Suppressor macrophage treated with lipopolysaccharide for 4 hours (primary cell): ENCODE measurements at regions not wholly inside any gene's neighbourhood (a gene's known extent, or its start where the extent isn't known, plus 50 kb on each side); places are given as distances from the start of the nearest gene placed in this dataset.
"Not testable (repeated sequence)": the region's sequence is repeated elsewhere in the genome, so short reads cannot be mapped to it uniquely, and the experiment has no call there.

Source experiments
- DNase-seq: peaks from one replicate; pipeline ENCODE4 v3.0.0-alpha.2; 2020

DNA sequence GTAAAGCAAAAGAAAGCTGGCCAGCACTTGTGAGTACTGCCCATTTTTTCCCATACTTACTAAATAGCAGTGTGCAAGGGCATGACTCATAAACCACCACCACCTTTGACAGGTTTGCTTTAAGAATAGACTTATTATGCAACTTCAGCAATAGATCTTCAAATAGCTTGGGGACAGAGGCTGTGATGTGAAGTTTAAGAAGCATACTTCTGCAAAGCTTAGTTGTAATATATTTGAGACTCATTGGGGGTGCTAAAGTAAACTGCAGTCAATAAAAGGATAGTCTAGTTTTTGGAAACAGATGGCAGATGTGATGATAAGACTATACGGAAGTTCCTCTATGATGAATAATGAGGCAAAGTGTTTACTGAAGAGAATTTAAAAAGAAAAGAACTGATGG lies 210.0 kb downstream of the PLA2G4A start:
- no peak for DNase-seq

DNA sequence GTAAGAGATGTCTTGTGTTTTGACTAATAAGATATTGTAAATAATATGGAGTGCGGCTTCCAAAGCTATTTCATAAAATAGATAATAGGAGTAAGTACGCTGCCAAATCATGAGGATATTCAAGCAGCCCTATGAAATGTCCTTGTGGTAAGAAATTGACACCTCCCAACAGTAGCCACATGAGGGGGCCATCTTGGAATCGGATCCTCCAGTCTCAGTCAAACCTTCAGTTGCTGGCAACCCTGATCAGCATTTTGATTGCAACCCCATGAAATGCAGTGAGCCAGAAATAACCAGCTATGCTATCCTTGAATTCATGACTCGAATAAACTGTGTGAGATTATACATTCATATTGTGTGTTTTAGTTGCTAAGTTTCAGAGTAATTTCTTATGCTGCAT lies 212.4 kb downstream of the PLA2G4A start:
- no peak for DNase-seq

DNA sequence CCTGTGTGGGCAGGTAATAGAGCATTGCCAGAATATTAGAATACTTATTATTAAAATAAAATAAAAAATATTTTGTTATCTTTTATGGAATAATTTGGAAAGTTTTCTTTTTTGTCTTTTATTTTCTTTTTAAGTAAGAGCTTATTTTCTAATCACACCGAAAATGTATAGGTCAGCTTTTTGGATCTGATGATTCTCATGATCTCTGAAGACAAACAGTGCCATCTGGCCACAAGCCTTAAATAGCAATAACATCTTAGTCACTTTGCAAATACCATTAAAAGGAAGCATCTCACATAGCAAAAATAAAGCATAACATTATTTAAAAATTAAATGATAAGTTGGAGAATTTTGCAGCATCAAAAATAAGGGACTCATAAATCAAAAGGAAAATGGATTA lies 213.8 kb downstream of the PLA2G4A start:
- no peak for DNase-seq

DNA sequence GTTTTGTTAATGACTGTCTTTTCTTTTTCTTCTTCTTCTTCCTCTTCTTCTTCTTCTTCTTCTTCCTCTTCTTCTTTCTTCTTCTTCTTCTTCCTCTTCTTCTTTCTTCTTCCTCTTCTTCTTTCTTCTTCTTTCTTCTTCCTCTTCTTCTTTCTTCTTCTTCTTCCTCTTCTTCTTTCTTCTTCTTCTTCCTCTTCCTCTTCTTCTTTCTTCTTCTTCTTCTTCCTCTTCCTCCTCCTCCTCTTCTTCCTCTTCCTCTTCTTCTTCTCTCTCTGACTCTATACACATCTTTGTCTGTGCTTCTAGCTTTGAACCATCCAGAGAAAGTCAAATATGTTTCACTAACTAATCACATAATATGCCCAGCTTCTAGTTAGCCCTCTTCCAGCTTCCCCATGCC lies 214.7 kb downstream of the PLA2G4A start:
- DNase-seq, result not testable (repeated sequence)

DNA sequence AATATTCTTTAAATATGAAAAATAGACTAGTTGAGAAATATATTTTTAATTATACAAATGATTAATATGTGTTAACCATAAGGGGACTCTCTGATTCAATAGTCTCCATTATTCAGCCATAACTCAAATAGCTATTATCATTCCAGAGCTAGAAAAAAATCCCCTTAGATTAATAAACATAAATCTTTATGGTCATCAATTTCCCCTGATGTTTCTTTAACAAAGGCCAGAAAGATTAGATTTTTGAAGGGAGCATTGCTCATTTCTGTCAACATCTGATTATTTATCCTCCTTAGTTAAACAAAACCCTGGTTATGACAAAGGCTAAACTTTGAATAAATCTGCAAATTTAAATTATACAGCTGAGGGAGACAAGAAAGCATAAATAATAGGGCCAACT lies 215.7 kb downstream of the PLA2G4A start:
- DNase-seq, result no peak

DNA sequence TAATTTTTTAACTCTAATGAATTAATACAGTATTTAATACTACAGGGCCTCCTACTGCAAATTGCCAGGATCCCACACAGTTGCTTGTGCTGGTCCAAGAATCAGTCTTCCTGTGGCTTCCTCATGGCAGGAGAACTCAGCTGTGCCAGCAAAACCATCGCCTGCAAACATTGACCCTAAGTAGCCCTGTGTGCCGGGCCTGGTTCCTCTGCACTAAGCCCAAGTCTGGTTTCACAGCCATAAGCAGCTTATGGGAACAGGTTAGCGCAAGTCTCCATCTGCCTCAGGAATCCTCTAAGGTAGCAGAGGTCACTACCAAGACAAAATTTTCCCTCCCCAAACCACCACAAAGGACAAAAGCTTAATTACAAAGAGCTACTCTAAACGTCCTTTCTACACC lies 216.6 kb downstream of the PLA2G4A start:
- DNase-seq, result no peak

DNA sequence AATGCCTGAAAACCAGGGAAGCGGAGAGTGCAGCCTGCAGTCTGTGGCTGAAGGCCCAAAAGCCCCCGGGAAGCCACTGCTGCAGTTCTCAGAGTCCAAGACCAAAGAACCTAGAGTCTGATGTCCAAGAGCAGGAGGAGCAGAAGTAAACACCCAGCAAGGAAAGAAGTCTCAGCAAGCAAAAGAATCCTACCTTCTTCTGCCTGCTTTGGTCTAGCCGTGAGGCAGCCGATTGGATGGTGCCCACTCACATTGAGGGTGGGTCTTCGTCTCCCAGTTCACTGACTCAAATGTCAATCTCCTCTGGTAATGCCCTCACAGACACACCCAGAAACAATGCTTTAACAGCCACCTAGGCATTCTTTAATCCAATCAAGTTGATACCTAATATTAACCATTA lies 217.5 kb downstream of the PLA2G4A start:
- no peak for DNase-seq

DNA sequence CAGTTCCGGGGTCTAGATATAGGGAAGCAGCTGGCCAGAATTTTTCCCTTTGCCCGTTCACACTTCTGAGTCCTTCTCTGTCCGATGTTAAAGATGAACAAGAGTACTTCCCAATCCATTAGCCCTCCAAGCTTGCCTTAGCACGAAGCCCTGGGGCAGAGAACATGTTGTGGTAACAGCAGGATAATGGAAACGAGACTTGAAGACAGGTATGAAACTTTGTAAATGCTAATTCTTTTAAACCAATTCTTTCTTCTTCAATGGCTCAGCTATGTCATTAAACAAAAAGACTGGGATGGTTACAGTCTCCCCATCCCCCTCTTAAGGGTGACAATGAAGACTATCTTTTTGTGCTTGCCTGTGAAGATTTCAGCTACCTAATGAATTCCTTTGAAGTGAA lies 218.5 kb downstream of the PLA2G4A start:
- DNase-seq, result no peak

DNA sequence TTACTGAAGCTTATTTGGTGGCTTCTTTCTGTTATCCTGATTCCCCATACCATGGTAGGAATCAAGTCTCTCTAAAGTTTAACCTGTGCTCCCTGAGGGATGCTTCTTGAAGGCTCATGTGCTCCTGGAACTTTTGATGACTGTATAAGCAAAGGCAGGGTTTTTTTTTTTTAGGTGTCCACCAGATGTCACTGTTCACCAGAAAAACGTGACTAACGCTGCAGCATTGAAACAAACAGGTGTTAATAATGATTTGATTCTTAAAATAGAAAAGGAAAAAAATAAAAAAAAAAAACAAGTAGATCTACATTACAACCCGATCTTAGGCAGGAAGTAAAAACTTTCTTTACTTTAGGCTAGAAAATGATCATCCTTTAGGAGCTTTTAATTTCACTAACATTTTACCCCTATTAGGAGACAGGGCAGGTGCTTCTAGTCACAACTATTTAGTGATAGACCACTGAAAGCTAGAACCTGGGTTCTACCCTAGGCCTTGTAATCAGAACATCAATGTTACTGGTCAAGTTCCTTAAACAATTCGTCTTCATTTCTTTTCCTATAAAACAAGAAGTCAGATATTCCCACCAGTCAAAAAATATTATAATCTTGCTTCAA lies 223.0 kb downstream of the PLA2G4A start:
- peak; percentile 31 for DNase-seq

DNA sequence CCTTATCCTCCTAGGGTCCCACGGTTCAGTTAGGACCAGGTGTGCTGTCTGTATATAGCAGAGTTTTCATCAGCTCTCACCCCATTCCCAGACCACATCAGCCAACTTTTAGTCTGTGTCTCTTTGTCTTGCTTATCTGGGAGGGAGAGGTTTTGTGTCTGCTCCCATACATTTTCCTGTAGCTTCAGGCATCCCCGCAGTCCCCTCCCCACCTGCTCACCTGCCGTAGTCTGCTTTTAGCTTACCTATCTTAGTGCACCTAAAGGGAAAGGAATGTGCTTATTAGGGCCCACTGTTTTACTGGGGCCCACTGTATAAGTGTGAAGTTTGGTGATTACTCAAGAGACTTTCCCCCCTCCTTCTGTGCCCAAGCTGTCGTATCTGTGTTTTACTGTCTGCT lies 225.1 kb downstream of the PLA2G4A start:
- no peak for DNase-seq

DNA sequence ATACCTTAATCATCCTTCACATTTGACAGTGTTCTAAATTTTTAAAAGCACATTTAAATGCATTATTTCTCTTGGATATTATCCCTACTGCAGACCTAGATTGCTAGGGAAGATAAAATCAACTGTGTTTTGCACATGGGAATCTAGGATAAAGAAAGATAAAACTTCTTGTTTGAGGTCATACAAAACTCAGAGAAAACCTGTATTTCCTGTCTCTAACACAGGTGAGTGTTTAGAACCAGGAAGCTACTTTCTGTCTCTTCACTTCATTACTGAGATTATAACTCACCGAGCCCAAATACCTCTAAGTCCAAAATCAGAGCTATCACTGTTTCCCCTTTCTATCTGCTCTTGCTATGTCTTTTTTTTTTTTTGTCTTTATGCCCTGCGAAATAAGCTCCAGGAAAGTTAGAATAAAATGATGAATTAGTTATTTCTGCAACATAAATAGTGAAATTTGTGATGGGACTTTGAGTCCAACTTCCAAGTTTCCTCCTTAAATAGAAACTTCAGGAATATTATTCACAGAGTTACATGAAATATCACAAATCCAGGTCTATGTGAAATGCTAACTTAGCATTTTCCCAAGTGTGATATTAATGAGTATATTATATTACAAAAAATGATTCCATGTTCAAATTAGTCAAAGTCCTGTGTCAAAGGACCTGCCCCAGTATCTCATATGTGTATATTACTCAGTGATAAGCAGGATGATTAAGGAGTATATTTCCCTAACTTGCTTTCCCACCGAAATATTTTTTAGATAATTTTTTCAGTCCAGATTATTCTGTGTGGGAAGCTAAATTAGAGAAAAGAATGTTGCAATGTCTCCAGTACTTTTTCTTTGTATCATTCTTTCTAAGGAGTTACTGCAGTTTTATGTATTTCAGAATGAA lies 226.4 kb downstream of the PLA2G4A start:
- DNase-seq, result no peak

DNA sequence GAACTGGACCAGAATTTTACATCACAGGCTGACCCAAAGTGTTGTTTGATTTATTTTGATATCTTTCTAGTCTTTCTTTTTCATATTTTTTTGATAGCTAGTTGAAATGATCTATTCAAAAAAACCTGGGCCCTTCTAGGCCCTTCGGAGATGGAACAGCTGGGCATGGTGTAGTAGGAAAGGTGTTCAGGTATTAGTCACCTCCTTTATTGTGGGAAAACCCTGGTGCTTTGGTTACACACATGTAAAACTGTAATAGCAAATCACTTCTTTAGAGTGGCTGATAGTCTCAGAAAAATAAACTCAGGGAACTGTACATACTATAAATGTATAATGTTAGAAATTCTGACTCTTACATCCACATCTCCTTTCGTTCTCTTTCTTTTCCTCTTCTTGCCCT lies 234.5 kb downstream of the PLA2G4A start:
- DNase-seq, result no peak

DNA sequence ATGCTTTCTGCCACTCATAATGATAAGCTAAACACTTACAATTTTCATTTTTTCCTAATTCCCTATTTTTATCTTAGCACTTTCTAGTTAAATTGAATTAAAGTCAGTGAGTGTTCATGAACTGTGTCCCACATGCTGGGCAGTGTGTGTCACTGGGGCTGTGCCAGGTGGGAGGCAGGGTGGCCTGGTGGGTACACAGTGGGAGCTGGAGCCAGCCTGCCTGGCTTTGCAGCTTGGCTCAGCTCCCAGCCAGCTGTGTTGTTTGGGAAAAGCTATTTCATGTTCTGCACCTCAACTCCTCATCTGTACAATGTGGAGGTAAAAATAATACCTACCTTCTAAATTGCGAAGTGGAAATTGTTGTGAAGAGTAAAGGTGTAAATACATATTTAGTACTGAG lies 238.4 kb downstream of the PLA2G4A start:
- no peak for DNase-seq

DNA sequence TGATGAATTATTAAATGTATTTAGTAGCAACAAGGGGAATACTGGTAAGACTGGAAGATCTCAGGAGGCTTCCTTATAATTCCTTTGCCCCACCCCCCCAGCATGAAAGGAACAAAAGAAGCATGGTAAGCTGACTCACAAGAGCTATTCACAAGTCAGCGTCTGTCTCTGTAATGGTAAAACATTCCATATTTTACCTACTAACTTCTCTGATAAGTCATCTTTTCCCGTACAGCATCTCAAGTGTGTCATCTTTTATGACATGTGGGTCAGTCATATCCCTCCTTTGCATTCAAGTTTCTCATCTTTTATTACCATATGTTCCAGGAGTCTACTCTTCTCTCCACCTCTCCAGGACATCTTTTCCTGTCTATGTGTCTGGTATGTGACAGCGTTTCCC lies 241.3 kb downstream of the PLA2G4A start:
- no peak for DNase-seq

DNA sequence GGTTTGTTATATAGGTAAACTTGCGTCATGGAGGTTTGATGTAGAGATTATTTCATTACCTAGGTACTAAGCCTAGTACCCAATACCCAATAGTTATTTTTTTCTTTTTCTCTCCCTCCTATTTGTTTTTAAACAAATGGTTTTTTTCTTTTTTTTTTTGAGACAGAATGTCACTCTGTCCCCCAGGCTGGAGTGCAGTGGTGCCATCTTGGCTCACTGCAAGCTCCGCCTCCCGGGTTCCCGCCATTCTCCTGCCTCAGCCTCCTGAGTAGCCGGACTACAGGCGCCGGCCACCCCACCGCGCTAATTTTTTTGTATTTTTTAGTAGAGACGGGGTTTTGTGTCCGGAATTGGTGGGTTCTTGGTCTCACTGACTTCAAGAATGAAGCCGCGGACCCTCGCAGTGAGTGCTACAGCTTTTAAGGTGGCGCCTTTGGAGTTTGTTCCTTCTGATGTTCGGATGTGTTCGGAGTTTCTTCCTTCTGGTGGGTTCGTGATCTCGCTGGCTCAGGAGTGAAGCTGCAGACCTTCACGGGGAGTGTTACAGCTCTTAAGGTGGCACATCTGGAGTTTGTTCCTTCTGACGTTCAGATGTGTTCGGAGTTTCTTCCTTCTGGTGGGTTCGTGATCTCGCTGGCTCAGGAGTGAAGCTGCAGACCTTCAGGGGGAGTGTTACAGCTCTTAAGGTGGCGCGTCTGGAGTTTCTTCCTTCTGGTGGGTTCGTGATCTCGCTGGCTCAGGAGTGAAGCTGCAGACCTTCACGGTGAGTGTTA lies 243.7 kb downstream of the PLA2G4A start:
- not testable (repeated sequence) for DNase-seq

DNA sequence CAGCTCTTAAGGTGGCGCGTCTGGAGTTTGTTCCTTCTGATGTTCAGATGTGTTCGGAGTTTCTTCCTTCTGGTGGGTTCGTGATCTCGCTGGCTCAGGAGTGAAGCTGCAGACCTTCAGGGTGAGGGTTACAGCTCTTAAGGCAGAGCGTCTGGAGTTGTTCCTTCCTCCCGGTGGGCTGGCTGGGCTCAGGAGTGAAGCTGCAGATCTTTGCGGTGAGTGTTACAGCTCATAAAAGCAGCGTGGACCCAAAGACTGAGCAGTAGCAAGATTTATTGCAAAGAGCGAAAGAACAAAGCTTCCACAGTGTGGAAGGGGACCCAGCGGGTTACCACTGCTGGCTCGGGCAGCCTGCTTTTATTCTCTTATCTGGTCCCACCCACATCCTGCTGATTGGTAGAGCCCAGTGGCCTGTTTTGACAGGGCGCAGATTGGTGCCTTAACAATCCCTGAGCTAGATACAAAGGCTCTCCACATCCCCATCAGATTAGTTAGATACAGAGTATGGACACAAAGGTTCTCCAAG lies 244.3 kb downstream of the PLA2G4A start:
- DNase-seq, result not testable (repeated sequence)

DNA sequence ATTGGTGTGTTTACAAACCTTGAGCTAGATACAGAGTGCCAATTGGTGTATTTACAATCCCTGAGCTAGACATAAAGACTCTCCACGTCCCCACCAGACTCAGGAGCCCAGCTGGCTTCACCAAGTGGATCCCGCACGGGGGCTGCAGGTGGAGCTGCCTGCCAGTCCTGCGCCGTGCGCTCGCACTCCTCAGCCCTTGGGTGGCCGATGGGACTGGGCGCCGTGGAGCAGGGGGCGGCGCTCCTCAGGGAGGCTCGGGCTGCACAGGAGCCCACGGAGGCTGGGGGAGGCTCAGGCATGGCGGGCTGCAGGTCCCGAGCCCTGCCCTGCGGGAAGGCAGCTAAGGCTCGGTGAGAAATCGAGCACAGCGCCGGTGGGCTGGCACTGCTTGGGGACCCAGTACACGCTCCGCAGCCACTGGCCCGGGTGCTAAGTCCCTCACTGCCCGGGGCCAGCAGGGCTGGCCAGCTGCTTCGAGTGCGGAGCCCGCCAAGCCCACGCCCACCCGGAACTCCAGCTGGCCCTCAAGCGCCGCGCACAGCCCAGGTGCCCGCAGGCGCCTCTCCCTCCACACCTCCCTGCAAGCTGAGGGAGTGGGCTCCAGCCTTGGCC lies 245.0 kb downstream of the PLA2G4A start:
- DNase-seq, result not testable (repeated sequence)

DNA sequence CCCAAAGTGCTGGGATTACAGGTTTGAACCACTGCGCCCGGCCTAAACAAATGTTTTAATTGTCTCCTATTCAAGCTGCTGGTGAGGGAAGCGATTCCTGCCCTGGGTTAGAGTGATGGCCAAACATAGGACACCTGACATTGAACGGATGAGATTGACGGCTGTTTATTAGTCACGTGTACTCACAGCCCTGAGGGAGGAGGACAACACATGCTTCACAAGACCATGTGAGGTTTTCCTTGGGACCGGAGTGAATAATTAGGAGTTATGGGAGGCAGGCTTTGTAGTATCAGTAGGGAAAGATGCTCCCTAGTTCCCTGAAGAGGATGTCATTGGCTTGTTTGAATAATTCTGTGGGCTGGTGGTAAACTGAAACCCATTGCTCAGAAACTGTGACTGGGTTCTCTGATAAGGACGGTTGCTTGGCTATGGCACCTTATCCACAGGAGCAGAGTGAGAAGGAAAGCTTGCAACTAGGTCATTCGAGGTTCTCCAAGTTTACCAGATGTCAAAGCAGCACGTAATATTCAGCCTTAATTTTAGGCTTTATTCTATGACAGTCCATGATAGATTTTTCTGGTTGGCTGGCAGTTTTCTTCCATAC lies 245.8 kb downstream of the PLA2G4A start:
- no peak for DNase-seq

DNA sequence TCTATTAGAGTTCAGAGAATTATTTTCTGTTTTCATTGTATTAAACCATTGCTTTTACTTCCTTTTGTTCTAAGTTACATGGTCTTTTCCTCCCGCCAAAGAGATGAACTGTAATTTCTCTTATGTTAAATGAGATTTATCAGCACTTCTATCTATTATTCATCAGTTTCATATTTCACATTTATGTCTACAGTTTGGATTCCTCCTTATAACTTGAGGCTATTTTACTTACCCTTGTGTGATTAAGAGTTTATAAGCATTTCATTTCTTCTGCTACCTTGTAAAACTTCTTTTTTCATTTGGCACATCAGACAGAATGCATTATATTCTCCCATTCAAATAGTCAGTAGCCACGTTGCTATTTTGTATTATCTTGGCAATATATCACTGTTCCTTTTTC lies 248.2 kb downstream of the PLA2G4A start:
- DNase-seq, result no peak

DNA sequence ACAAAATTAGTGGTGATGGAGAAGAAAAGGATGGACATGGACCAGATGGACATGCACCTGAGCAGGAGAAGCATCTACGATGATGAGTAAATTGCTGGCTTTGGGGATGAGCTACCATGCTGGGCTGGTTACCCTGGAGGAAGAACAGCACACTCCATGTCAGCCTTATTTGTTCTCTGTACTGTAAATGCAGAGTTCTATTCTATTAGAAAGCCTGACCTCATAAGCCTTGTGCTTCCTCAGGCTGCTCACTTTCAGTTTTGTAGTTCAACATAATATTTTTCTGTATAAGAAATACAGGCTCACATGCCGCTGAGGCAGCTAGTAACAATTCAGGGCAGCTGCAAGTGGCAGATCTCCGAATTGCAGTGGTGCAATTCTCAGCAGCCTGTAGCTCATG lies 249.6 kb downstream of the PLA2G4A start:
- DNase-seq, result no peak

DNA sequence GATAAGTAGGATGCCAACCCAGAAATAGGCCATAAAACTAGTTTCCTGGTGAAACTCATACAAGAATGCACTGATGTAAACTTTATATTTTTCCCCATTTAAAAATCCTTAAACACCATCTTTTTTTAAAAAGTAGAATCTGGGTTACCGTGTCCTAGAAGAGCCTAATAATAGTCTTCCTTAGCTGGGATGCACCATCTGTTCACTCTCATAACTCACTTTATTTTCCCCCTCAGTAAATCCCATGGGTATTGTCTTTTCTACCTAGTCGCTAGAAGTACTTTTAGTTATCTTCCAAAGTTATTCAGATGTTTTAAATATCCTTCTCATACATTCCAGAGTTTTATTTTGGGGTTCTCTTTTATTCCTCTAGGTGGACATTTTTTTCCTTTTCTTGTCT lies 250.2 kb downstream of the PLA2G4A start:
- no peak for DNase-seq

DNA sequence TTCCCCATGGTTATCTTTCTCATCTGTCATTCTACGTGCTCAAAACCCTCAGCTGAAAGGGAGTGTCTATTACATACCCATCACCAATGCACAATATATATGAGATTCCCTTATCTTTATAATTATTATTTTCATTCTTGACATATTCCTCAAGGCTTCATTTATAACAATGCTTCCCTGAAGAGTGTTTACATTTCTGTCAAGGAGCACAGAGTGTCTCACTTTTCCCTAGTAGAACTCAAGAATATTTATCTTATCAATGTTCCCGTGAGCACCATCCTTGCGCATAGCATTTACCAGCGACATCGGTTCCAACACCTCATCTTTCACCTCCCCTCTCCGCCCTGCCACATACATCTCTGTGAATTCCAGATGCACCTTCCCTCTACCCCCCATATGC lies 250.6 kb downstream of the PLA2G4A start:
- no peak for DNase-seq

DNA sequence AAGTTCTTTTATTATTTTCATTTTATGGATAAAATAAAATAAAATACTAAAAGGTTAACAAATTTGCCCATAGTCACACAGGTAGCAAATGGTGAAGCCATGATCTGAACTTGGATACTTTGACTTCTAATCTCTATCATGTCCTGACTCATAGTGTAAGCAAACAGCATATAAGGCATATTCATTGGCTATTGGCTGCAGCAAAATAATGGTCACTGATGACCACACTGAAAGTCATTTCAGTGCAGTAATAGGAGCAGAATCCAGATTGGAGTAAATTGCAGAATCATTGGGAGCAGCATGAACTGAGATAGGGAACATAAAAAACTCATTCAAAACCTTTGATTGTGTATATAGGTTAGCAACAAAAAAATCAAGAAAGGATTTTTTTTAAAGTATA lies 262.9 kb downstream of the PLA2G4A start:
- DNase-seq, result no peak
